Body of pancreas (tissue), 4 donors: ENCODE measurements at regions not wholly inside any gene's neighbourhood (a gene's known extent, or its start where the extent isn't known, plus 50 kb on each side); places are given as distances from the start of the nearest gene placed in this dataset.

Experiments used
- CTCF ChIP-seq, 7 experiments: fragments of 450-650 bp in 4 of 7; fragments of 200-600 bp in 3 of 7; sonication (generic) in 3 of 7; IDR thresholded peaks; one replicate each; pipeline ENCODE4 v1.5.1; 2016 to 2019; ENCODE audit warnings: antibody characterized with exemption in 7 of 7
- POLR2A ChIP-seq, 3 donors: fragments of 450-650 bp; IDR thresholded peaks; one replicate each; pipeline ENCODE4 v1.6.1; 2016; ENCODE audit warnings: antibody characterized with exemption in 3 of 3, mild to moderate bottlenecking in 2 of 3

- TF ChIP-seq CTCF (IDR thresholded peaks at IDR 0.05), result no peak
- TF ChIP-seq POLR2A (IDR thresholded peaks at IDR 0.05), result no peak
Measured at GRCh38 chr4:158055668-158056067, 117.2 kb downstream of the GASK1B start.
